ENCODE measurements at regions not wholly inside any gene's neighbourhood (a gene's known extent, or its start where the extent isn't known, plus 50 kb on each side); places are given as distances from the start of the nearest gene placed in this dataset.
"Not testable (repeated sequence)": the region's sequence is repeated elsewhere in the genome, so short reads cannot be mapped to it uniquely, and the experiment has no call there.

DNA sequence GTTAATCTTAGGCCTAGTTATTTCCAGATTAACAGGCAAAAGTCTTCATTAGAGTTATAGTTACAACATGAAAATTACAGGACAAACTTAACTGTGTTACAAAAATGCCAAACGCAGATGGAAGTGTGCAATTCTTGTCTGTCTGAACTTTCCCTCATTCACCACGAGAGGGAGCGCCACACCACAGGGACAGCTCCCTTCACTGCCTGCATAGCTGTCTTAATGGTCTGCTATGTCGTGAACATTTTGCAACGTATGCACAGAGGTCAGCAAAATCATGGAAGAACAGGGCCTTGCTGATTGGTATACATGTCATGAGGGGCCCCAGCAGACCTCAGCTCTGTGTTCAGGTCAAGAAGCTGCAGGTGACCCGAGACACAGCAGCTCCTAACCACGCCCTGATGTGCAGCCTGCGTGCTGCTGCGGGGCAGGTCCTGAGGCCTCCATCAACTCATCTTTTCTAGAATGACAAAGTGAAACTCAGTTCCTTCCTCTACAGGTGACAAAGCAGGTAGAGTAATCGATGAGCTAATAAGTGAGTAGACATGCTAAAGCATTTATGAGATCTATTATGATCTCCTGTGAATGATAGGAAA is 78.8 kb upstream of the ATP8B1 start:
- peak; percentile 83 for DNase-seq

DNA sequence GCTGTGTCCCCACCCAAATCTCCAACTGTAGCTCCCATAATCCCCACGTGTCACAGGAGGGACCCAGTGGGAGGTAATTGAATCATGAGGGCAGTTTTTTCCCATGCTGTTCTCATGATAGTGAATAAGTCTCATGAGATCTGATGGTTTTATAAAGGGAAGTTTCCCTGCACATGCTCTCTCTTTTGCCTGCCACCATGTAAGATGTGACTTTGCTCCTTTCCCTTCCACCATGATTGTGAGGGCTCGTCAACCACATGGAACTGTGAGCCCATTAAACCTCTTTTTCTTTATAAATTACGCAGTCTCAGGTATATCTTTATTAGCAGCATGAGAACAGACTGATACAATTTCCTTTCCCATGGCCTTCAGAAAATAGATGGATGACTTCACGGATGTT is 76.8 kb upstream of the ATP8B1 start:
- DNase-seq = not testable (repeated sequence)

DNA sequence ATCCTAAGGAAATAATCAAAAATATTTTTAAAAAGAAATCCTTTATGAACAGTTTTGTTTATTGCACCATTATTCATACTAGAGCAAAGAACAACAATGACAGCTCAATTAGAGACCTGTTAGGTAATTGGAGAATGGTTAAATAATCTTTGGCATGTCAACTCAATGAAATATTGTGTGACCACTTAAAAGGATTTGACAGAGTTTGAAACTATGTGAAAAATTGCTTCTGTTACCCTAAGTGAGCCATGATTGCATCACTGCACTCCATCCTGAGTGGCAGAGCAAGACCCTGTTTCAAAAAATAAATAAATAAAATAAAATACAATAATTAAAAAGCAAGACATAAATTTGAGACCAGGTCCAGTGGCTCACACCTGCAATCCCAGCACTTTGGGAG is 66.1 kb upstream of the ATP8B1 start:
- DNase-seq = no peak

GRCh38 chr18:57866355-57866754 is 63.2 kb upstream of the ATP8B1 start:
- DNase-seq = no peak

DNA sequence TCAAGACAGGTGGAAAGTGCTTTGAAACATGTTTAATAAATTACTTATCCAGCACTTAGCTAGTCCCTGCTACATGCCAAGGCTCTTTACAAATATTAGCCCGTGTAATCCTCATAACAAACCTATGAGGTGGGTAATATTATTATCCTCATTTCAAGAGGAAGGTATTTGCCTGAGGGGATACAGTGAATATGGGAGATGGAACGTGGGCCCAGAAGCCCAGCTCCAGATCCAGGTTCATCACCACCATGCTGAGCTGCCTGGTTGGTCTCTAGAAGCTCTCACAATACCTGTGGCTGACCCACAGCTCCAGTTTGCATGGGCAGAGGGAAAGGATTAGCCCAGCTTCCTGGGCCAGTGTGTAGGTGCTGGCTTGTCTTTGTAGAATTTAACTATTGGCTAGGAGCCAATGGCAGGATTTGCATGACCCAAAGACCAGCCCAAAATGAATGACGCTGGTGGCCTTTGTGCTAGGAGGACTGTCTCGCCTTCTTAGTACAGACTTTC is 61.6 kb upstream of the ATP8B1 start:
- no peak for DNase-seq

DNA sequence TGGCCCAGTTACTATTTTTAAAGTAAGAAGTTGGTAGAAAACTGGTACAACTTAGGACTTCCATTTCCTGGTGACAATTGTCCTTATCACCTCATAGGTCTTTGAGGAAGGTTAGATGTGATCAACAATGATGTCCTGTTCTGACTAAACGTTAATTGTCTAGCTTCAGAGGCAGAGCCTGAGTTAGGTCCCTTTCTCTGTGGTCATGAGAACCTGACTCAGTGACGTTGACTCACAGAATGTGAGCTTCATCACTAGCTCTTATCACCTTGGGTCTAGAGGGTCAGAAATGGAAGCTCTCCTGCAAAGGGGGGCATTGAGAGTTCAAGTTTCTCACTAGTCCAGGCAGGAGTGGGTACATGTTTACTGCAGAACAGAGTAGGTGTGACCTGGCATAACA is 60.6 kb upstream of the ATP8B1 start:
- DNase-seq = no peak

GRCh38 chr18:57859314-57859713 is 56.2 kb upstream of the ATP8B1 start:
- no peak for DNase-seq

DNA sequence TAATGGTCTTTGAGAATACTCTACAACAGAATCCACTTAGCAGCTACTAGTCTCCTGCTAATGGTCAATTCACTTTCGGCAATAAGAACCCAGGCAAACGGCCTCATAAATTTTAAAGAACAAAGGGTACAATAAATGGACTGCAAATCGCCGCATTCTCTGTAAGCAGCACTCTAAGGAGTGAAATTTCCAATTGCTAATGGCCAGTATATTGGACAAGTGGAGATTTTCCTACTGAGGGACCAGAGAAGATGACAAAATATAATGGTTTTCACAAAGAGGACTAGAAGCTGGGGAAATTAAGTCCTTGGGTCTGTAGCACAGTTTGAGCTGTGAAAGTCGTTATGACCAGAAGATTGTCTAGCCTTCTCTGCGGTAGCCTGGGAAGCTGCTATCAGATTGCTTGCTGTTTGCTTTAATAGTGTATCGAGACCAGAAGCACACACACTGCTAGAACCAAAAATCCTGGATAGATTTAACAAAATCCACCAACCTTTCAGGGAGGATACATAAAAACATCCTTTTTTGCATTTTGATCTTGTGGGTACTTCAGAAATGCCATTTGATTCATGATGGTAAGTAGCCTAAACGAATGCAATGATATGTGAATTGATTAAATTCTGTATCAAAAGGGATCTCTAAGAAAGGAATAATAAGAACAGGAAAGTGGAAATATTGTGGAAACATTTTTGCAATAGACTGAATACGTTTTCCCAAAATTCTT is 53.6 kb upstream of the ATP8B1 start:
- no peak for DNase-seq

- no peak for DNase-seq
Observed at GRCh38 chr18:57856128-57856527, 53.0 kb upstream of the ATP8B1 start.

GRCh38 chr18:57855551-57855950 is 52.4 kb upstream of the ATP8B1 start:
- no peak for DNase-seq

GRCh38 chr18:57854726-57855125 is 51.6 kb upstream of the ATP8B1 start:
- DNase-seq = no peak

- DNase-seq = no peak
Observed at GRCh38 chr18:57853864-57854263, 50.7 kb upstream of the ATP8B1 start.

DNA sequence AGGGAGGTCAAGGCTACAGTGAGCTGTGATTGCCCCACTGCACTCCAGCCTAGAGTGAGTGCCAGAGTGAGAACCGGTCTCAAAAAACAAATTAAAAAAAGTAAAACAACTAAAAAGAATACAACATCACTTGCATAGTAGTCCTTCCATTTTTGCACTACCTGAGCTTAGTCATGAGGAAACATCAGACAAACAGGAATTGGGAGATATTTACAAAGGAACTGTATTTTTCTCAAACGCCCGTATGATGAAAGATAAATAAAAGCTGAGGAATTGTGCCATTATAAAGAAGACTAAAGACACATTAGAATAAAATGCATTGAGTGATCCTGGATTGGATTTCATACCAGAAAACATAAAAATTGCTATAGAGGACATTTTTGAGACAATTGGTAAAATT is 50.0 kb upstream of the ATP8B1 start:
- no peak for DNase-seq
